SK-N-MC (cell line): ENCODE measurements at regions not wholly inside any gene's neighbourhood (a gene's known extent, or its start where the extent isn't known, plus 50 kb on each side); places are given as distances from the start of the nearest gene placed in this dataset.

ENCODE experiments used
- EZH2 ChIP-seq: fragments of 200-600 bp; sonication (generic); IDR thresholded peaks from one replicate; pipeline ENCODE4 v1.6.1; 2017; ENCODE audit warnings: antibody characterized with exemption
- FOXP2 ChIP-seq: optimal IDR thresholded peaks from 2 replicates; pipeline ENCODE3; 2011; ENCODE audit warnings: mild to moderate bottlenecking, moderate library complexity; ENCODE audit not compliant: insufficient read depth; ENCODE audit errors: extremely low read length, control extremely low read depth
- POLR2AphosphoS5 ChIP-seq: IDR thresholded peaks from 2 replicates; pipeline ENCODE4 v1.6.1; 2012; ENCODE audit warnings: mild to moderate bottlenecking, low read depth, low read length, borderline replicate concordance

DNA sequence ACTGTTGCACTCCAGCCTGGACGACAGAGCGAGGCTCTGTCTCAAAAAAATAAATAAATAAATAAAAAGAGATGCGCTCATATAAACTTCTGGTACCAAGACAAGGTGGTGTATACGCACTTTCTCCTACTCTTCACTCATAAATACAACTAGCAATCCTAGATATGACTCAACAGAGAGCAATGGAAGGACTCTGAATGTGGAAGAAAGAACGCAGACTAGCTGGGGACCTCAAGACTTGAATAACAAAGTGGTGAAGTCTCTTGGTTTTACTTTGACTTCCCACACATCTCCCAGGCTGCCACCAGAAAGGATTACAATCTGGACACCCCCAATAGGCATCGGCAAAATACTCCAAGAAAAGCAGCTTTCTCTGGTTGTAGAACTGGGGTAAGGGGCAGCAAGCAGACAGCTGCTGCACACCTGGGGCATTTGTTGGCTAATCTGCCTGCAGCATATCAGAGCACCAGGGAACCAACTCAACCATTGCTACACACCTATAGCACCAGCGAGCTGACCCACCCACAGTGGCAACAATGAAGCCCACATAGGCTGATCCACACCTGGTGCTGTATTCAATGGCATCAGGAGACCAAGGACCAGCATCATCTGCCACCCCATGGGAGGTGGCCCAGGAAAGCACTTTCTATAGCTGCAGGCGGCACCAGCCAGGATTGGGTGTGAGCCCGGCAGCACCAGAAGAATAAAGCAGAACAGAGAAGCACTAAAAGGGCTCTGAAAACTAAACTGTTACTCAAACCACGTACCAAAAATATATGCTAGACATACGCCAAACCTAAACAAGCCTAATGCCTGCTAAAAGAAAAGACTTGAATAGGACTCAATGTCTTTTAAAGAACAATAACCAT lies 1231.7 kb upstream of the TMEM132C start:
- TF ChIP-seq EZH2 (no peak), FOXP2 (no peak), POLR2AphosphoS5 (no peak)
